ENCODE measurements at regions not wholly inside any gene's neighbourhood (a gene's known extent, or its start where the extent isn't known, plus 50 kb on each side); places are given as distances from the start of the nearest gene placed in this dataset.

- TF ChIP-seq CTCF (IDR thresholded peaks at IDR 0.05): no peak
- no peak for TF ChIP-seq POLR2AphosphoS5 (IDR thresholded peaks at IDR 0.05; ENCODE audit: low read depth, low read length)
- no peak for TF ChIP-seq FOXM1 (IDR thresholded peaks at IDR 0.05; ENCODE audit: low read depth)
- TF ChIP-seq ELF1 (IDR thresholded peaks at IDR 0.05): no peak
- no peak for TF ChIP-seq CHD2 (IDR thresholded peaks at IDR 0.05; ENCODE audit: low read length, partially characterized antibody)
- no peak for TF ChIP-seq RAD21 (IDR thresholded peaks at IDR 0.05; ENCODE audit: low read length)
- no peak for TF ChIP-seq GABPA (IDR thresholded peaks at IDR 0.05; ENCODE audit: low read depth)
These were observed 80.7 kb upstream of the STC2 start for GRCh38 chr5:173408946-173409345.
